Esophagus muscularis mucosa (tissue), 4 donors: ENCODE measurements at regions not wholly inside any gene's neighbourhood (a gene's known extent, or its start where the extent isn't known, plus 50 kb on each side); places are given as distances from the start of the nearest gene placed in this dataset.

Experiments
- DNase-seq: peaks from one replicate; pipeline ENCODE4 v3.0.0-alpha.2; 2017; ENCODE audit errors: extremely low spot score
- H3K27ac ChIP-seq, 4 donors: fragments of 200-600 bp; sonication (generic); replicated peaks in 1 of 4; 1 replicate in 3 of 4; 2 replicates in 1 of 4; pipeline ENCODE4 v1.5.1; 2016 to 2019; ENCODE audit warnings: mild to moderate bottlenecking in 1 of 4
- H3K27me3 ChIP-seq, 4 donors: fragments of 200-600 bp; sonication (generic); one replicate each; pipeline versions ENCODE4 v1.5.1 to v1.6.0; 2016 to 2019
- H3K36me3 ChIP-seq, 4 donors: fragments of 200-600 bp; sonication (generic); one replicate each; pipeline ENCODE4 v1.5.1; 2016 to 2019
- H3K4me1 ChIP-seq, 4 donors: fragments of 200-600 bp; sonication (generic); one replicate each; pipeline ENCODE4 v1.5.1; 2016 to 2019
- H3K4me3 ChIP-seq, 4 donors: fragments of 200-600 bp; sonication (generic); 1 replicate in 2 of 4; 2 replicates in 2 of 4; pipeline ENCODE4 v1.5.1; 2016 to 2019; ENCODE audit warnings: mild to moderate bottlenecking in 4 of 4, moderate library complexity in 1 of 4
- H3K9me3 ChIP-seq, 4 donors: fragments of 200-600 bp; sonication (generic); 1 replicate in 3 of 4; 2 replicates in 1 of 4; pipeline ENCODE4 v1.5.1; 2016 to 2019
- CTCF ChIP-seq, 3 experiments: fragments of 200-600 bp in 2 of 3; fragments of 450-650 bp in 1 of 3; sonication (generic) in 2 of 3; IDR thresholded peaks; one replicate each; pipeline ENCODE4 v1.5.1; 2017 to 2019; ENCODE audit warnings: antibody characterized with exemption in 3 of 3, mild to moderate bottlenecking in 2 of 3, moderate library complexity in 1 of 3
- EP300 ChIP-seq: sonication (generic); formaldehyde crosslinking; IDR thresholded peaks from one replicate; pipeline ENCODE4 v1.6.1; 2017; ENCODE audit warnings: antibody characterized with exemption
- POLR2A ChIP-seq: fragments of 450-650 bp; IDR thresholded peaks from one replicate; pipeline ENCODE4 v1.6.1; 2017; ENCODE audit warnings: antibody characterized with exemption, moderate library complexity, mild to moderate bottlenecking, low read depth
- POLR2AphosphoS5 ChIP-seq, 2 donors: sonication (generic); formaldehyde crosslinking; IDR thresholded peaks; one replicate each; pipeline ENCODE4 v1.6.1; 2017; ENCODE audit warnings: antibody characterized with exemption in 2 of 2
- WGBS: methylation state at CpG from one replicate; pipeline ENCODE4 v1.1.5; 2018; 5-methylcytosine and 5-hydroxymethylcytosine counted together
- intact Hi-C: fragments of 100-400 bp; cut with DNase I; formaldehyde crosslinking; loops from one replicate; pipeline ENCODE4 v1.15.1; 2023

- intact Hi-C loops: no loop called here
- Histone ChIP-seq H3K4me1 (peaks cover 0 to 7% (median 3%) of the 10 kb centered on the region in 4 donors), H3K4me3 (no peak overlapping the region), H3K27ac (no peak overlapping the region), H3K9me3 (no peaks in the 10 kb centered on the region), H3K36me3 (no peaks in the 10 kb centered on the region), H3K27me3 (no peaks in the 10 kb centered on the region)
- DNase-seq: no peak
- WGBS: 75% methylated on average over 1 of the region's 1 CpG
- no peak for TF ChIP-seq CTCF (IDR thresholded peaks at IDR 0.05)
- no peak for TF ChIP-seq POLR2AphosphoS5 (IDR thresholded peaks at IDR 0.05)
- no peak for TF ChIP-seq EP300
- no peak for TF ChIP-seq POLR2A
Measured at GRCh38 chr14:53748691-53749090, 207.9 kb downstream of the BMP4 start.

- Histone ChIP-seq H3K27ac (no peak overlapping the region), H3K36me3 (no peaks in the 10 kb centered on the region), H3K4me1 (peaks cover 0 to 7% (median 3%) of the 10 kb centered on the region in 4 donors), H3K4me3 (no peak overlapping the region), H3K27me3 (no peaks in the 10 kb centered on the region), H3K9me3 (no peaks in the 10 kb centered on the region)
- TF ChIP-seq CTCF (IDR thresholded peaks at IDR 0.05): no peak
- TF ChIP-seq EP300: no peak
- TF ChIP-seq POLR2A: no peak
- TF ChIP-seq POLR2AphosphoS5 (IDR thresholded peaks at IDR 0.05): no peak
- no peak for DNase-seq
- intact Hi-C loops: no loop called here
- WGBS: 59% methylated on average over 1 of the region's 1 CpG
Measured at GRCh38 chr14:53744857-53745256, 211.8 kb downstream of the BMP4 start.

- 78% methylated on average over 5 of the region's 5 CpGs for WGBS
- no peaks in the 10 kb centered on the region for H3K9me3 ChIP-seq
- H3K27me3 ChIP-seq: no peaks in the 10 kb centered on the region
- H3K4me3 ChIP-seq: no peak overlapping the region
- intact Hi-C loops: no loop called here
- no peak for TF ChIP-seq POLR2AphosphoS5 (IDR thresholded peaks at IDR 0.05)
- no peak for TF ChIP-seq EP300
- TF ChIP-seq CTCF (IDR thresholded peaks at IDR 0.05): no peak
- TF ChIP-seq POLR2A: no peak
- H3K36me3 ChIP-seq: no peaks in the 10 kb centered on the region
- H3K4me1 ChIP-seq: peaks cover 0 to 7% (median 3%) of the 10 kb centered on the region in 4 donors
- H3K27ac ChIP-seq: no peak overlapping the region
- no peak for DNase-seq
Measured at GRCh38 chr14:53743371-53743770, 213.3 kb downstream of the BMP4 start.

GRCh38 chr14:53742233-53742620, 214.4 kb downstream of the BMP4 start:
- peaks cover 0 to 7% (median 3%) of the 10 kb centered on the region in 4 donors for H3K4me1 ChIP-seq
- H3K27me3 ChIP-seq: no peaks in the 10 kb centered on the region
- no peaks in the 10 kb centered on the region for H3K9me3 ChIP-seq
- WGBS: 41% methylated on average over 3 of the region's 3 CpGs
- TF ChIP-seq CTCF (IDR thresholded peaks at IDR 0.05) (no peak), EP300 (no peak), POLR2A (no peak), POLR2AphosphoS5 (IDR thresholded peaks at IDR 0.05) (no peak)
- no peak overlapping the region for H3K4me3 ChIP-seq
- H3K27ac ChIP-seq: no peak overlapping the region
- intact Hi-C loops: no loop called here
- no peaks in the 10 kb centered on the region for H3K36me3 ChIP-seq
- no peak for DNase-seq
